Neural progenitor cell (in vitro differentiated cells): ENCODE measurements at regions not wholly inside any gene's neighbourhood (a gene's known extent, or its start where the extent isn't known, plus 50 kb on each side); places are given as distances from the start of the nearest gene placed in this dataset.
"Not testable (repeated sequence)": the region's sequence is repeated elsewhere in the genome, so short reads cannot be mapped to it uniquely, and the experiment has no call there.

ENCODE experiments used
- DNase-seq: peaks from one replicate; pipeline ENCODE4 v3.0.0-alpha.2; 2016; ENCODE audit warnings: low spot score
- H2AFZ ChIP-seq: fragments of 200-600 bp; sonication (generic); replicated peaks from 2 replicates; pipeline ENCODE4 v1.6.1; 2016; ENCODE audit warnings: antibody characterized with exemption
- H3F3A ChIP-seq: fragments of 200-600 bp; sonication (generic); 2 replicates; pipeline ENCODE4 v1.6.1; 2016; ENCODE audit warnings: antibody characterized with exemption, low read depth
- H3K27ac ChIP-seq: fragments of 200-600 bp; sonication (generic); 2 replicates; pipeline ENCODE4 v1.5.1; 2016; ENCODE audit warnings: mild to moderate bottlenecking
- H3K27me3 ChIP-seq: fragments of 200-600 bp; sonication (generic); 2 replicates; pipeline ENCODE4 v1.6.1; 2016; ENCODE audit warnings: mild to moderate bottlenecking, moderate library complexity
- H3K36me3 ChIP-seq: fragments of 200-600 bp; sonication (generic); 2 replicates; pipeline ENCODE4 v1.5.1; 2016
- H3K4me1 ChIP-seq: fragments of 200-600 bp; sonication (generic); 2 replicates; pipeline ENCODE4 v1.6.1; 2016; ENCODE audit warnings: mixed run types
- H3K4me2 ChIP-seq: fragments of 200-600 bp; sonication (generic); 2 replicates; pipeline ENCODE4 v1.6.1; 2016
- H3K4me3 ChIP-seq: fragments of 200-600 bp; sonication (generic); 2 replicates; pipeline ENCODE4 v1.5.1; 2016
- H3K79me2 ChIP-seq: fragments of 200-600 bp; sonication (generic); 2 replicates; pipeline ENCODE4 v1.6.1; 2016; ENCODE audit warnings: low read depth
- H3K9ac ChIP-seq: fragments of 200-600 bp; sonication (generic); 2 replicates; pipeline ENCODE4 v1.6.1; 2016
- H3K9me3 ChIP-seq: fragments of 200-600 bp; sonication (generic); 2 replicates; pipeline ENCODE4 v1.5.1; 2016; ENCODE audit warnings: low read depth
- H4K20me1 ChIP-seq: fragments of 200-600 bp; sonication (generic); 2 replicates; pipeline ENCODE4 v1.6.1; 2016; ENCODE audit warnings: low read depth
- H3K27ac Mint-ChIP-seq: 3 replicates; pipeline ENCODE4 v1.8.0; 2021; ENCODE audit warnings: mixed read lengths
- H3K27me3 Mint-ChIP-seq: 2 replicates; pipeline ENCODE4 v1.8.0; 2022; ENCODE audit warnings: low read depth, mild to moderate bottlenecking, inconsistent platforms, moderate library complexity, mixed read lengths; ENCODE audit not compliant: insufficient read depth
- H3K36me3 Mint-ChIP-seq: 3 replicates; pipeline ENCODE4 v1.8.0; 2021; ENCODE audit warnings: mixed read lengths
- H3K4me1 Mint-ChIP-seq: 3 replicates; pipeline ENCODE4 v1.8.0; 2021; ENCODE audit warnings: mixed read lengths
- H3K4me3 Mint-ChIP-seq: 3 replicates; pipeline ENCODE4 v1.8.0; 2021; ENCODE audit warnings: mild to moderate bottlenecking, moderate library complexity, mixed read lengths
- H3K9me3 Mint-ChIP-seq: 3 replicates; pipeline ENCODE4 v1.8.0; 2020; ENCODE audit warnings: mixed read lengths
- EZH2 ChIP-seq: fragments of 200-600 bp; sonication (generic); IDR thresholded peaks from 2 replicates; pipeline ENCODE4 v1.6.1; 2017; ENCODE audit warnings: antibody characterized with exemption, mild to moderate bottlenecking, moderate library complexity
- EZH2phosphoT487 ChIP-seq: fragments of 200-600 bp; sonication (generic); IDR thresholded peaks from 2 replicates; pipeline ENCODE4 v1.6.1; 2017; ENCODE audit warnings: antibody characterized with exemption
- TF ChIP-seq, protein P1 (sequence below): fragments of 200-600 bp; sonication (generic); IDR thresholded peaks from 2 replicates; pipeline ENCODE4 v1.5.1; 2017; ENCODE audit warnings: antibody characterized with exemption, mild to moderate bottlenecking

DNA sequence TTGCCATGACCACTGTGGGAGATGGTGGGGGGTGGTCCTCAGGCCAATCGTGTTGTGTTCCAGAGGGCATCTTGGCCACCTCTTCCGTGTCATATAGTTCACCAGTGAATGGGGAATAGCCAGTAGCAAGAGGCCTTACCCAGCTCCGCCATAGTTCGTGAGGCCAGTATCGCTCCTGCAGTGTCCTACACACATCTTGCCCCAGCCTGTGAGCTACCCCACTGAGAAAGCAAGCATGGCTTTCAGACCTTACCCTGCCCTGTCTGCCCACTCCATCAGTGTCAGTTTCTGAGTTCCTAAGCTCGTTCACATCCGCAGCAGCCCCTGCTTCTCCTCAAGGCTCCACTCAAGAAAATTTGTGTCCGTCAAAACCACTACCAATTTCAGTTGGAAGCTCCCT is 586.0 kb upstream of the PABPC5 start:
- not testable (repeated sequence) for H3K4me2 ChIP-seq, H3K36me3 ChIP-seq, H2AFZ ChIP-seq, H3K27me3 ChIP-seq, H3K27ac Mint-ChIP-seq, H3K27me3 Mint-ChIP-seq, H3K9me3 ChIP-seq, H3K4me3 Mint-ChIP-seq, H4K20me1 ChIP-seq, H3K9me3 Mint-ChIP-seq, DNase-seq, H3K27ac ChIP-seq, H3K36me3 Mint-ChIP-seq, H3K4me1 ChIP-seq, H3K9ac ChIP-seq, H3K79me2 ChIP-seq, H3K4me1 Mint-ChIP-seq, H3F3A ChIP-seq, H3K4me3 ChIP-seq

DNA sequence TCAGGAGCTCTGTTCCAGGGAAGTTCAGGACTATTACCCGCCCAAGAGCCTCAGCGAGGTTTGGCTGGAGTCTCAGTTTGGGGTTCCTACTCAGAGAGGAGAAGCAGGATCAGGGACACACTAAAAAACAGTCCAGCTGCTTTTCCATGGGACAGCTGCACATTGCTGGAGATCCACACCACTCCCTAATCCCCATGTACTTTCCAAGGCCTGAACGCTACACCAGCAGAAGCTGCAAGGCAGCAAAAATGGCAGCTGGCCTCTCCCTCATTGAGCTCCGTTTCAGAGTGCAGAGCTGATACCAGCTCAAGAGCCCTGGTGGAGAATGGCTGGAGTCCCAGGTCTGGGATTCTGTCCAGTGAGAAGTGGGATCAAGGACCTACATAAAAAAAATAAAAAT is 551.2 kb upstream of the PABPC5 start:
- Histone ChIP-seq H3K4me2 (no peak overlapping the region), H3K27ac (no peak overlapping the region), H3K27me3 (no peaks in the 10 kb centered on the region), H3K79me2 (no peaks in the 10 kb centered on the region), H3F3A (no peaks in the 10 kb centered on the region), H4K20me1 (no peaks in the 10 kb centered on the region), H3K4me1 (no peaks in the 10 kb centered on the region), H3K36me3 (no peaks in the 10 kb centered on the region), H3K9ac (no peak overlapping the region), H2AFZ (no peak overlapping the region), H3K4me3 (no peak overlapping the region), H3K9me3 (no peaks in the 10 kb centered on the region)
- TF ChIP-seq EZH2phosphoT487 (no peak), EZH2 (no peak)
- TF ChIP-seq, protein P1, sequence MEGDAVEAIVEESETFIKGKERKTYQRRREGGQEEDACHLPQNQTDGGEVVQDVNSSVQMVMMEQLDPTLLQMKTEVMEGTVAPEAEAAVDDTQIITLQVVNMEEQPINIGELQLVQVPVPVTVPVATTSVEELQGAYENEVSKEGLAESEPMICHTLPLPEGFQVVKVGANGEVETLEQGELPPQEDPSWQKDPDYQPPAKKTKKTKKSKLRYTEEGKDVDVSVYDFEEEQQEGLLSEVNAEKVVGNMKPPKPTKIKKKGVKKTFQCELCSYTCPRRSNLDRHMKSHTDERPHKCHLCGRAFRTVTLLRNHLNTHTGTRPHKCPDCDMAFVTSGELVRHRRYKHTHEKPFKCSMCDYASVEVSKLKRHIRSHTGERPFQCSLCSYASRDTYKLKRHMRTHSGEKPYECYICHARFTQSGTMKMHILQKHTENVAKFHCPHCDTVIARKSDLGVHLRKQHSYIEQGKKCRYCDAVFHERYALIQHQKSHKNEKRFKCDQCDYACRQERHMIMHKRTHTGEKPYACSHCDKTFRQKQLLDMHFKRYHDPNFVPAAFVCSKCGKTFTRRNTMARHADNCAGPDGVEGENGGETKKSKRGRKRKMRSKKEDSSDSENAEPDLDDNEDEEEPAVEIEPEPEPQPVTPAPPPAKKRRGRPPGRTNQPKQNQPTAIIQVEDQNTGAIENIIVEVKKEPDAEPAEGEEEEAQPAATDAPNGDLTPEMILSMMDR = no peak
- DNase-seq = no peak
- H3K27me3 Mint-ChIP-seq = peaks cover 6% of the 10 kb centered on the region
- no peak overlapping the region for H3K27ac Mint-ChIP-seq
- no peak overlapping the region for H3K4me3 Mint-ChIP-seq
- no peaks in the 10 kb centered on the region for H3K36me3 Mint-ChIP-seq
- H3K4me1 Mint-ChIP-seq = no peaks in the 10 kb centered on the region
- no peaks in the 10 kb centered on the region for H3K9me3 Mint-ChIP-seq

DNA sequence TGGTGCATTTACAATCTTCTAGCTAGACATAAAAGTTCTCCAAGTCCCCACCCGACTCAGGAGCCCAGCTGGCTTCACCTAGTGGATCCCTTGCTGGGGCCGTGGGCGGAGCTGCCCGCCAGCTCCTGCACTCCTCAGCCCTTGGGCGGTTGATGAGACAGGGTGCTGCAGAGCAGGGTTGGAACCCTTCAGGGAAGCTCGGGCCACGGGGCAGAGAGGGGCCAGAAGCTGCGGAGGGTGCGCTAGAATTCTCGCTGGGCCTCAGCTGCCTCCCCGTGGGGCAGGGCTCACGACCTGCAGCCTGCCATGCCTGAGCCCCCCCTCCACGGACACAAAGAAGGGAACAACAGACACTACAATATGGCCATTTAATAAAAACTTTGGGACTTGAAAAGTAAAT is 519.8 kb upstream of the PABPC5 start:
- H3K4me2 ChIP-seq, H3K79me2 ChIP-seq, H3K27ac ChIP-seq, H3K9me3 Mint-ChIP-seq, H3K4me3 Mint-ChIP-seq, DNase-seq, H3K9me3 ChIP-seq, H3K9ac ChIP-seq, H3K4me1 ChIP-seq, H3K36me3 Mint-ChIP-seq, H3K27ac Mint-ChIP-seq, H3K27me3 ChIP-seq, H3F3A ChIP-seq, H3K36me3 ChIP-seq, H3K4me1 Mint-ChIP-seq, H4K20me1 ChIP-seq, H3K27me3 Mint-ChIP-seq, H3K4me3 ChIP-seq, H2AFZ ChIP-seq: not testable (repeated sequence)

DNA sequence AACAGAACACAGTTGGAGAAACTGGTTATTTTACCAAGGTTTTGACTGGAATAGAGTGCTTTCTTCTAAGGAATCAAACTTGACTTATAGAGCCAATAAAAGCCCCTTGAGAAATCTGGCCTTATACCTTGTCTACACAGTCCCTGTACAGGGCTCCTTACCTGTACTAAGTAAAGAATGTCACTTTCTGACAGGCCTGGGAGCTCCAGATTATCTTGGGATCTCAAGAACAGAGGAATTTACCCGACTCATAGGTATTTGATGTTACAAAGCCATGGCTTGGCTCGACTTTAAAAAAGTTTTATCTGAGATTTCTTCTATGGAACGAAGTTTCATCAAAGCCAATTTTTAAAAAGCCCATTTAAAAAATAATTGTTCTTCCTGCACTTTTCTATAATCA is 487.8 kb upstream of the PABPC5 start:
- H3K4me3 Mint-ChIP-seq, H3K27me3 Mint-ChIP-seq, H3K4me3 ChIP-seq, H3K36me3 Mint-ChIP-seq, H3K9me3 ChIP-seq, H3K27ac Mint-ChIP-seq, H3K27me3 ChIP-seq, H4K20me1 ChIP-seq, H3K36me3 ChIP-seq, H2AFZ ChIP-seq, H3K79me2 ChIP-seq, H3K27ac ChIP-seq, DNase-seq, H3F3A ChIP-seq, H3K4me1 ChIP-seq, H3K4me2 ChIP-seq, H3K4me1 Mint-ChIP-seq, H3K9ac ChIP-seq, H3K9me3 Mint-ChIP-seq: not testable (repeated sequence)

DNA sequence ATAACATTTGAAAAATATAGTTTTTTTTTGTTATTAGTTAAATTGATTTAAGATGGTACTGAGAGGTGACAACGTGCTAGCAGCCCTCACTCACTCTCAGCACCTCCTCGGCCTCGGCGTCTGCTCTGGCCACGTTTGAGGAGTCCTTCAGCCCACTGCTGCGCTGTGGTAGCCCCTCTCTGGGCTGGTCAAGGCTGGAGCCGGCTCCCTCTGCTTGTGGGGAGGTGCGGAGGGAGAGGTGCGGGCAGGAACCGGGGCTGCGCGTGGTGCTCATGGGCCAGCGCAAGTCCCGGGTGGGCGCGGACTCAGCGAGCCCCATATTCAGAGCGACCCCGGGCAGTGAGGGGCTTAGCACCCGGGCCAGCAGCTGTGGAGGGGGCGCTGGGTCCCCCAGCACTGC is 439.4 kb upstream of the PABPC5 start:
- H3K27me3 Mint-ChIP-seq, H2AFZ ChIP-seq, H3K36me3 ChIP-seq, H3K4me1 Mint-ChIP-seq, H3K79me2 ChIP-seq, H3K27ac Mint-ChIP-seq, H3K27me3 ChIP-seq, H3K9me3 ChIP-seq, DNase-seq, H3K4me2 ChIP-seq, H3K36me3 Mint-ChIP-seq, H3K4me3 ChIP-seq, H3F3A ChIP-seq, H3K9me3 Mint-ChIP-seq, H3K9ac ChIP-seq, H3K4me3 Mint-ChIP-seq, H4K20me1 ChIP-seq, H3K4me1 ChIP-seq, H3K27ac ChIP-seq: not testable (repeated sequence)
